Peyer's patch (tissue), 4 donors: ENCODE measurements at regions not wholly inside any gene's neighbourhood (a gene's known extent, or its start where the extent isn't known, plus 50 kb on each side); places are given as distances from the start of the nearest gene placed in this dataset.

Source experiments
- DNase-seq, 3 donors: peaks; one replicate each; pipeline ENCODE4 v3.0.0-alpha.2; 2017 to 2019
- H3K27ac ChIP-seq, 4 donors: fragments of 200-600 bp; sonication (generic); one replicate each; pipeline ENCODE4 v1.5.1; 2016 to 2019
- H3K27me3 ChIP-seq, 2 donors: fragments of 200-600 bp; sonication (generic); one replicate each; pipeline ENCODE4 v1.5.1; 2019
- H3K36me3 ChIP-seq, 3 donors: fragments of 200-600 bp; sonication (generic); one replicate each; pipeline ENCODE4 v1.5.1; 2016 to 2019
- H3K4me1 ChIP-seq, 4 donors: fragments of 200-600 bp; sonication (generic); one replicate each; pipeline ENCODE4 v1.5.1; 2016 to 2019
- H3K4me3 ChIP-seq, 4 donors: fragments of 200-600 bp; sonication (generic); 1 replicate in 3 of 4; 2 replicates in 1 of 4; pipeline ENCODE4 v1.5.1; 2016 to 2019; ENCODE audit warnings: mild to moderate bottlenecking in 1 of 4
- H3K9me3 ChIP-seq, 4 donors: fragments of 200-600 bp; sonication (generic); one replicate each; pipeline ENCODE4 v1.5.1; 2016 to 2019; ENCODE audit warnings: mild to moderate bottlenecking in 1 of 4
- POLR2A ChIP-seq, 2 donors: fragments of 450-650 bp; IDR thresholded peaks; one replicate each; pipeline ENCODE4 v1.5.1; 2017; ENCODE audit warnings: antibody characterized with exemption in 2 of 2, mild to moderate bottlenecking in 2 of 2, moderate library complexity in 2 of 2
- TF ChIP-seq, protein P1 (sequence below), 6 experiments: fragments of 450-650 bp in 4 of 6; fragments of 200-600 bp in 2 of 6; sonication (generic) in 1 of 6; IDR thresholded peaks; one replicate each; pipeline ENCODE4 v1.5.1; 2017 to 2019; ENCODE audit warnings: antibody characterized with exemption in 6 of 6, mild to moderate bottlenecking in 3 of 6, moderate library complexity in 1 of 6

DNA sequence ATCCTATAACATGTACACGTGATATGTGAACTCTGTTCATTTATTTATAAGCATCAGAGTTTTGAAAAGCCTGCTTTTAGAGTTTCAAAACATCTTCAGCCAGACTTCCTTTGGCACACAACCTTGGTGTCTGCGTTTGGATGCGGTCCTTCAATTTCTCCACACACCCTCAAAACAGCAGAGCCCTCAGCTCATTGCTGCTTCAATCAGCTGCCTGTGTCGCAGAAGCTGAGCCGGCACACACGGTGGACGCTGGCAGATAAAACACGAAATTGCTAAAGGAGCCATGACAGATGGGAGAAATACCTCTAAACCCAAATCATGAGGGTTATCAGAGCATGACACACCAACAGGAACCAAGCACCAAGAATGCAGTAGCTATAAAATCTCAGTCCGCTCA, 396.4 kb upstream of the AKR1E2 start:
- TF ChIP-seq, protein P1, sequence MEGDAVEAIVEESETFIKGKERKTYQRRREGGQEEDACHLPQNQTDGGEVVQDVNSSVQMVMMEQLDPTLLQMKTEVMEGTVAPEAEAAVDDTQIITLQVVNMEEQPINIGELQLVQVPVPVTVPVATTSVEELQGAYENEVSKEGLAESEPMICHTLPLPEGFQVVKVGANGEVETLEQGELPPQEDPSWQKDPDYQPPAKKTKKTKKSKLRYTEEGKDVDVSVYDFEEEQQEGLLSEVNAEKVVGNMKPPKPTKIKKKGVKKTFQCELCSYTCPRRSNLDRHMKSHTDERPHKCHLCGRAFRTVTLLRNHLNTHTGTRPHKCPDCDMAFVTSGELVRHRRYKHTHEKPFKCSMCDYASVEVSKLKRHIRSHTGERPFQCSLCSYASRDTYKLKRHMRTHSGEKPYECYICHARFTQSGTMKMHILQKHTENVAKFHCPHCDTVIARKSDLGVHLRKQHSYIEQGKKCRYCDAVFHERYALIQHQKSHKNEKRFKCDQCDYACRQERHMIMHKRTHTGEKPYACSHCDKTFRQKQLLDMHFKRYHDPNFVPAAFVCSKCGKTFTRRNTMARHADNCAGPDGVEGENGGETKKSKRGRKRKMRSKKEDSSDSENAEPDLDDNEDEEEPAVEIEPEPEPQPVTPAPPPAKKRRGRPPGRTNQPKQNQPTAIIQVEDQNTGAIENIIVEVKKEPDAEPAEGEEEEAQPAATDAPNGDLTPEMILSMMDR (IDR thresholded peaks at IDR 0.05) = no peak
- no peak for TF ChIP-seq POLR2A (IDR thresholded peaks at IDR 0.05)
- no peak for DNase-seq
- H3K27ac ChIP-seq = no peak overlapping the region
- no peaks in the 10 kb centered on the region for H3K9me3 ChIP-seq
- no peak overlapping the region for H3K4me3 ChIP-seq
- no peaks in the 10 kb centered on the region for H3K27me3 ChIP-seq
- no peaks in the 10 kb centered on the region for H3K4me1 ChIP-seq
- H3K36me3 ChIP-seq = no peaks in the 10 kb centered on the region

DNA sequence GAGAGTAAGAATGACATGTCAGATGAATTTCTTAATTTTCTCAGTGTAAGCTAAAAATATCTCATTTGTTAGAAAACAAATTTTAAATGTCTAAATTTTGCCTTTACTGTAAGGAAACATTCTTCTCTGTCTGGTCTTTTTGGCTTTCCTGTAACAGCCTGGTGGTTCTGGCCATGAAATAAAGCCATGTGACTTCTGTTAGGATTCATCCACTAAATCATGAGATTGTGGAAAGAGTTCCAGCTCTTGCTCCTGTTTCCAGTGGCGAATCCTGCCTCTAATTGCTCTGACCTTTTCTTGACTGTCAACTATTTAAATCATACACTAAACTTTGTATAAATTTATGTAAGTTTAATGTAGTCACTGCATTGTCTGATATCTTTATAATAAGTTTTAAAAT, 398.5 kb upstream of the AKR1E2 start:
- TF ChIP-seq POLR2A (IDR thresholded peaks at IDR 0.05) = no peak
- TF ChIP-seq, protein P1 (IDR thresholded peaks at IDR 0.05) = no peak
- H3K27ac ChIP-seq = no peak overlapping the region

GRCh38 chr10:4426866-4427265, 399.1 kb upstream of the AKR1E2 start:
- no peak for TF ChIP-seq POLR2A (IDR thresholded peaks at IDR 0.05)
- TF ChIP-seq, protein P1 (IDR thresholded peaks at IDR 0.05) = no peak
- no peaks in the 10 kb centered on the region for H3K9me3 ChIP-seq
- H3K4me1 ChIP-seq = no peaks in the 10 kb centered on the region
- DNase-seq = no peak
- no peaks in the 10 kb centered on the region for H3K27me3 ChIP-seq
- H3K36me3 ChIP-seq = no peaks in the 10 kb centered on the region
- no peak overlapping the region for H3K4me3 ChIP-seq
- no peak overlapping the region for H3K27ac ChIP-seq

More for the DNA sequence above, 398.5 kb upstream of the AKR1E2 start:
- Histone ChIP-seq H3K36me3 (no peaks in the 10 kb centered on the region), H3K4me3 (no peak overlapping the region), H3K9me3 (no peaks in the 10 kb centered on the region), H3K27me3 (no peaks in the 10 kb centered on the region), H3K4me1 (no peaks in the 10 kb centered on the region)
- no peak for DNase-seq

DNA sequence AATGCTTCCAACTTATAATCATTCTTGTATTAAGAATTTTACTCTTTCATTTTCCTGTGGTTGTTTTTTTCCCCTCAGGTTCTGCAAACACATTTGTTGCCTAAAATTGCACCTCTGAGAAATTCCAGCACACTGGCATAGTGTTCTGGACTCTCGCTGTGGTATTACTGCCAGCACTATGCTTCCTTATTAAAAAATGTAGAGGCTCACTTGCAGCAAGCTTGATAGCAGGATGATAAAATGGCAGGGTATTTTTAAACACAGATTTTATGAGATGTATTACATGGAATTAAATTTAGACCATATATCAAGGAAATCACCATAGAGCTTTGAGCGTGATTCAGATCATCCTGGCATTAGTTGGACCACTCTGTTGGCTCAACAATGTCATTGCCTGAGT, 416.7 kb upstream of the AKR1E2 start:
- no peaks in the 10 kb centered on the region for H3K36me3 ChIP-seq
- no peaks in the 10 kb centered on the region for H3K4me1 ChIP-seq
- H3K27me3 ChIP-seq = no peaks in the 10 kb centered on the region
- H3K9me3 ChIP-seq = no peaks in the 10 kb centered on the region
- TF ChIP-seq, protein P1 (IDR thresholded peaks at IDR 0.05) = no peak
- no peak for TF ChIP-seq POLR2A (IDR thresholded peaks at IDR 0.05)
- no peak overlapping the region for H3K4me3 ChIP-seq
- no peak for DNase-seq
- no peak overlapping the region for H3K27ac ChIP-seq

DNA sequence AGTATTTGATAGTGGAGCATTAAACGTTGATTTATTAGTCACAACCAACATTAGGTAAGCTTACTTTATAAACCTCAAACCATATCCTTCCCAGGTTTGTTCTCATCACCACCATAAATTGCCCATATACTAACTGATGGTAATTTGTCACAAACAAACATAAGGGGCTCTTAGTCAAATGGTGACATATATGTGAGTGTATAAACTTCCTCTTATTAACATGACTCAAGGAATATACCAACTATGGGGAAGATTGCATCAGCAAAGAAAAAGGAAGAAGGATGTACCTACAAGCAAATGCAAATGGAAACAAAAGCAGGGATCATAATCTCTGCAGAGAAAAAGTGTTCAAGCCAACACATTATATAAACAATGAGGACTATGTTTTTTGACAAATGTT, 418.2 kb upstream of the AKR1E2 start:
- H3K27ac ChIP-seq = no peak overlapping the region
- DNase-seq = no peak
- H3K4me1 ChIP-seq = no peaks in the 10 kb centered on the region
- H3K27me3 ChIP-seq = no peaks in the 10 kb centered on the region
- H3K4me3 ChIP-seq = no peak overlapping the region
- no peak for TF ChIP-seq POLR2A (IDR thresholded peaks at IDR 0.05)
- TF ChIP-seq, protein P1 (IDR thresholded peaks at IDR 0.05) = no peak
- no peaks in the 10 kb centered on the region for H3K9me3 ChIP-seq
- no peaks in the 10 kb centered on the region for H3K36me3 ChIP-seq

DNA sequence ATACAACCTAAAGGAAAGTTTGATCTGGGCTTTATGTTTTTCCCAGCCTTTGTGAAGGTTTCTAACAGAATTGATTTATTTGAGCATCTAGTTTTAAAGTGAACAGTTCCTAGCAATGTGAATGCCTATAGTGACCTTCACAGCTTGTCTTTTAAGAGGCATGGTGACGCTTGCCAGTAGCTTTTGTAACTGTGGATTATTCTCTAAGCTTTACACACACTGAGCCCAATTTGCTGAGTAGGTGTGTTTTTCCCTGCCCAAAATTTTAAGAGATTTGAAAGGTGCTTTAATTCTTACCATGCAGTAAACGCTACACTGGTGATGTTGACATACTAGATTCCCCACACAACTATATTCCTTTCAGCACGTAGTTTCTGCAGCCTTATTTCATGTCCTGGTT, 420.2 kb upstream of the AKR1E2 start:
- Histone ChIP-seq H3K9me3 (no peaks in the 10 kb centered on the region), H3K4me3 (no peak overlapping the region), H3K4me1 (no peaks in the 10 kb centered on the region), H3K27ac (no peak overlapping the region), H3K36me3 (no peaks in the 10 kb centered on the region), H3K27me3 (no peaks in the 10 kb centered on the region)
- DNase-seq = no peak
- TF ChIP-seq POLR2A (IDR thresholded peaks at IDR 0.05) = no peak
